ENCODE measurements at regions not wholly inside any gene's neighbourhood (a gene's known extent, or its start where the extent isn't known, plus 50 kb on each side); places are given as distances from the start of the nearest gene placed in this dataset.

GRCh38 chr2:204239411-204240165 is 303.0 kb downstream of the ICOS start:
- TF ChIP-seq CTCF (IDR thresholded peaks at IDR 0.05; ENCODE audit: low read length), result no peak
- TF ChIP-seq EZH2 (IDR thresholded peaks at IDR 0.05; ENCODE audit: borderline replicate concordance, low read length), result no peak
